BJ (cell line): ENCODE measurements at regions not wholly inside any gene's neighbourhood (a gene's known extent, or its start where the extent isn't known, plus 50 kb on each side); places are given as distances from the start of the nearest gene placed in this dataset.

Experiments
- CTCF ChIA-PET: fragments of 350-600 bp; formaldehyde crosslinking; extraction: SDS; loops from one replicate; lab custom pipeline; 2021; ENCODE audit warnings: antibody characterized with exemption, inconsistent platforms; lab: Yijun Ruan, JAX
- POLR2A ChIA-PET: fragments of 300-600 bp; sonication (Branson Sonifier 250); formaldehyde crosslinking; extraction: SDS; loops from one replicate; lab custom pipeline; 2021; ENCODE audit warnings: antibody characterized with exemption; lab: Charles Lee
- DNase-seq: peaks from one replicate; pipeline ENCODE4 v3.0.0-alpha.2; 2011; ENCODE audit warnings: low read depth
- H3K27me3 ChIP-seq: 2 replicates; pipeline ENCODE4 v1.6.0; 2011; ENCODE audit warnings: low read length; ENCODE audit not compliant: control insufficient read depth, insufficient read depth
- H3K36me3 ChIP-seq: 2 replicates; pipeline ENCODE4 v1.5.1; 2011; ENCODE audit warnings: low read length; ENCODE audit not compliant: control insufficient read depth, insufficient read depth
- H3K4me3 ChIP-seq: 2 replicates; pipeline ENCODE4 v1.5.1; 2011; ENCODE audit warnings: low read depth, mild to moderate bottlenecking, control low read depth, low read length
- TF ChIP-seq, protein P1 (sequence below): IDR thresholded peaks from 2 replicates; pipeline ENCODE4 v1.5.1; 2011; ENCODE audit warnings: low read depth, mild to moderate bottlenecking, control low read depth, inconsistent platforms, low read length, moderate library complexity; ENCODE audit not compliant: insufficient read depth

DNA sequence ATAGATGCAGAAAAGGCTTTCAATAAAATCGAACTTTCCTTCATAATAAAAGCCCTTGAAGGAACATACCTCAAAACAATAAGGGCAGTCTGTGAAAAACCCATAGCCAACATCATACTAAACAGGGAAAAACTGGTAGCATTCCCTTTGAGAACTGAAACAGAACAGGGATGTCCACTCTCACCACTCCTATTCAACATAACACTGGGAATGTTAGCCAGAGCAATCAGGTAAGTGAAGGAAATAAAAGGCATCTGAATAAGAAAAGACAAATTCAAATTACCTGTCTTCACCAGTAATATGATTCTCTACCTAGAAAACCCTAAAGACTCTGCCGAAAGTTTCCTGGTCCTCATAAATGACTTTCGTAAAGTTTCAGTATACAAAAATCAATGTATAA lies 861.0 kb upstream of the VRK2 start:
- ChIA-PET CTCF (no interaction called here), POLR2A (no interaction called here)

DNA sequence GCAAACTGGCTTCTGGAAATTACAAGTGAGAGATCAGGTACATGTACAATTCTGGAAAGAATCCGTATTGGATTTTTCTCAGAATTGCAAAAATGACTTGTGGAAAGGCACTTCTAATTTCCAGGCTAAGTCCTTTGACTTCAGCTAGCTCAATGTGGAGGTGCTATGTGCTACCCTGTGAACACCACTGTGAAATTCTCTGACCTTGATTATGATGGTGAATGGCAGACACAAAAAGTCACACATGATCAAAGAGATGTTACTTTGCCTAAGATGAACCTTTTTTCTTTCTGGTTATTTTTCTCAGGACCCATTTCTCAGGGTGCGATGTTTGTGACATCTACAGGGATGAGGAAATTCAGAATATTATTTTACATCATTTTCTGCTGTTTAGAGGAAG lies 856.6 kb upstream of the VRK2 start:
- ChIA-PET CTCF (no interaction called here), POLR2A (no interaction called here)
- no peaks in the 10 kb centered on the region for H3K27me3 ChIP-seq
- H3K36me3 ChIP-seq, result no peaks in the 10 kb centered on the region
- TF ChIP-seq, protein P1, sequence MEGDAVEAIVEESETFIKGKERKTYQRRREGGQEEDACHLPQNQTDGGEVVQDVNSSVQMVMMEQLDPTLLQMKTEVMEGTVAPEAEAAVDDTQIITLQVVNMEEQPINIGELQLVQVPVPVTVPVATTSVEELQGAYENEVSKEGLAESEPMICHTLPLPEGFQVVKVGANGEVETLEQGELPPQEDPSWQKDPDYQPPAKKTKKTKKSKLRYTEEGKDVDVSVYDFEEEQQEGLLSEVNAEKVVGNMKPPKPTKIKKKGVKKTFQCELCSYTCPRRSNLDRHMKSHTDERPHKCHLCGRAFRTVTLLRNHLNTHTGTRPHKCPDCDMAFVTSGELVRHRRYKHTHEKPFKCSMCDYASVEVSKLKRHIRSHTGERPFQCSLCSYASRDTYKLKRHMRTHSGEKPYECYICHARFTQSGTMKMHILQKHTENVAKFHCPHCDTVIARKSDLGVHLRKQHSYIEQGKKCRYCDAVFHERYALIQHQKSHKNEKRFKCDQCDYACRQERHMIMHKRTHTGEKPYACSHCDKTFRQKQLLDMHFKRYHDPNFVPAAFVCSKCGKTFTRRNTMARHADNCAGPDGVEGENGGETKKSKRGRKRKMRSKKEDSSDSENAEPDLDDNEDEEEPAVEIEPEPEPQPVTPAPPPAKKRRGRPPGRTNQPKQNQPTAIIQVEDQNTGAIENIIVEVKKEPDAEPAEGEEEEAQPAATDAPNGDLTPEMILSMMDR, result no peak
- DNase-seq, result no peak
- H3K4me3 ChIP-seq, result no peak overlapping the region

More for the DNA sequence above, 861.0 kb upstream of the VRK2 start:
- no peaks in the 10 kb centered on the region for H3K36me3 ChIP-seq
- TF ChIP-seq, protein P1, result no peak
- DNase-seq, result no peak
- H3K4me3 ChIP-seq, result no peak overlapping the region
- no peaks in the 10 kb centered on the region for H3K27me3 ChIP-seq

DNA sequence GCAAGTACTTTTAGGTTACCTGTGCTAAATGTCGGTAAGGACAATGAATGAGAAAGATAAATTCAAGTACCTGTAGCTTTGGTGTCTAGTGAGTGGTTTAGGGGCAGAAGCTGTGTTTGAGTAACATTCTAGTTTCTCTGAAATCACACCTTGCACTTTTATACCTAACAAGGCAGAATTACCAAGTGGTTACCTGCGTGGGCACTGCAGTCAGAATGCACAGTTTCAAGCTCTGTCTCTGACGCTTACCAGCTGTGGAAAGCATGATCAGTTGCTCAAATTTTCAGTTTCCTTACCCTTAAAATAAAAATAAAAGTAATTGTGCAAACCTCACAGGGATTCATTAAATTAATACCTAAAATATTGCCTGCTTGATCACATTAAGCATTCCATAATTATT lies 846.9 kb upstream of the VRK2 start:
- DNase-seq, result no peak
- Histone ChIP-seq H3K36me3 (no peaks in the 10 kb centered on the region), H3K4me3 (no peak overlapping the region), H3K27me3 (no peaks in the 10 kb centered on the region)
- POLR2A ChIA-PET, result no interaction called here
- TF ChIP-seq, protein P1, result no peak
- CTCF ChIA-PET, result no interaction called here

DNA sequence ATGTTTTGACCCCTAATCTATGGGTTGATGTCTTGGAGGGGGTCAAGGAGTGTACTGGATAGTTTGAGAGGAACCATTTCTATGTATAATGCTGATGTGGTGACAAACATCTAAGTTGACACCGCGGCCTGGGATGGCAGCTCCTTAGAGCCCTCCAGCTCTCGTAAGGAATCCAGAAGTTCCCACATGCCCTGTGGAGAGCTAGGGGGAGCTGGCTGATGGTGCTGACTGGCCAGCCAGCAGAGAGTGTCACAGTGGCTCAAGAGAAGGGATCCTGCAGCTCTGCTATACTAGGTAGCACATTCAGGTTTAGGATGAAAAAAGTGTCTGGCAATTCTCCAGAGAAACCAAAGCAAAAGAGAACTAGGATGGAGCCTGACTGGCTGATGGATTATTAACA lies 842.2 kb upstream of the VRK2 start:
- Histone ChIP-seq H3K4me3 (no peak overlapping the region), H3K27me3 (no peaks in the 10 kb centered on the region), H3K36me3 (no peaks in the 10 kb centered on the region)
- CTCF ChIA-PET, result no interaction called here
- TF ChIP-seq, protein P1, result no peak
- no peak for DNase-seq
- POLR2A ChIA-PET, result no interaction called here

DNA sequence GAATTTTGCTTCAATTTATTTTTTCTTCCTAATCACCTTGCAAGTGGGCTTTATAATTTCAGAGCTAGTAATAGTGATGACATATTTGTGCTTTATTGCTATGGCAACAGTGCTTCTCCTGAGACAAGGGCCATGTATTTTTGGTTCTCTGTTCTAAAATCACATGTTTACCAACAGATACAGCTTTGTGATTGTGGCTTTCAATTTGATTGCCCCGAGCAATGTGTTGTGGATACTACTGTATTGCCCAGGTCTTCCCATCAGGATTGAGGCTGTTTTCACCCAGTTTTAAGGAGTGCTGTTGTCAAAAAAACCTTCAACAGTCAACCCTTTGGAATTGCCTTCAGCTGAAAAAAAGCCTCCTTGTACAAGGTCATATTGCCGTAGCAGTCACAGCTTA lies 841.4 kb upstream of the VRK2 start:
- Histone ChIP-seq H3K27me3 (no peaks in the 10 kb centered on the region), H3K36me3 (no peaks in the 10 kb centered on the region), H3K4me3 (no peak overlapping the region)
- ChIA-PET POLR2A (no interaction called here), CTCF (no interaction called here)
- TF ChIP-seq, protein P1, result no peak
- no peak for DNase-seq
